ENCODE measurements at regions not wholly inside any gene's neighbourhood (a gene's known extent, or its start where the extent isn't known, plus 50 kb on each side); places are given as distances from the start of the nearest gene placed in this dataset.
"Not testable (repeated sequence)": the region's sequence is repeated elsewhere in the genome, so short reads cannot be mapped to it uniquely, and the experiment has no call there.

GRCh38 chr12:86712425-86712843 lies 456.2 kb upstream of the MGAT4C start:
- TF ChIP-seq CTCF (IDR thresholded peaks at IDR 0.05; ENCODE audit: low read depth, low read length) = no peak
- DNase-seq (ENCODE audit: low read depth in 2 of 2) = peak; percentile 98 to 100

GRCh38 chr12:86711731-86712130 lies 455.5 kb upstream of the MGAT4C start:
- peak; percentile 10 to 18 for DNase-seq (ENCODE audit: low read depth in 2 of 2)
- no peak for TF ChIP-seq CTCF (IDR thresholded peaks at IDR 0.05; ENCODE audit: low read depth, low read length)
- H3K4me3 ChIP-seq (replicated peaks in 1 of 2; ENCODE audit: low read depth in 2 of 2, low read length in 2 of 2) = no peak overlapping the region

More at GRCh38 chr12:86712425-86712843, 456.2 kb upstream of the MGAT4C start:
- H3K4me3 ChIP-seq (replicated peaks in 1 of 2; ENCODE audit: low read depth in 2 of 2, low read length in 2 of 2) = no peak overlapping the region

GRCh38 chr12:86710109-86710508 lies 453.9 kb upstream of the MGAT4C start:
- DNase-seq (ENCODE audit: low read depth in 2 of 2) = peak; percentile 25 to 66
- H3K4me3 ChIP-seq (replicated peaks in 1 of 2; ENCODE audit: low read depth in 2 of 2, low read length in 2 of 2) = no peak overlapping the region
- TF ChIP-seq CTCF (IDR thresholded peaks at IDR 0.05; ENCODE audit: low read depth, low read length) = no peak

GRCh38 chr12:86709017-86709416 lies 452.8 kb upstream of the MGAT4C start:
- not testable (repeated sequence) for H3K4me3 ChIP-seq (replicated peaks in 1 of 2; ENCODE audit: low read depth in 2 of 2, low read length in 2 of 2); DNase-seq (ENCODE audit: low read depth in 2 of 2)

GRCh38 chr12:86698641-86698980 lies 442.4 kb upstream of the MGAT4C start:
- H3K4me3 ChIP-seq (replicated peaks in 1 of 2; ENCODE audit: low read depth in 2 of 2, low read length in 2 of 2) = no peak overlapping the region
- TF ChIP-seq CTCF (IDR thresholded peaks at IDR 0.05; ENCODE audit: low read depth, low read length) = no peak
- peak; percentile 67 to 69 for DNase-seq (ENCODE audit: low read depth in 2 of 2)

GRCh38 chr12:86697916-86698640 lies 441.9 kb upstream of the MGAT4C start:
- no peak overlapping the region for H3K4me3 ChIP-seq (replicated peaks in 1 of 2; ENCODE audit: low read depth in 2 of 2, low read length in 2 of 2)
- TF ChIP-seq CTCF (IDR thresholded peaks at IDR 0.05; ENCODE audit: low read depth, low read length) = no peak
- peak; percentile 39 to 46 for DNase-seq (ENCODE audit: low read depth in 2 of 2)

GRCh38 chr12:86683568-86684304 lies 427.5 kb upstream of the MGAT4C start:
- H3K4me3 ChIP-seq (replicated peaks in 1 of 2; ENCODE audit: low read depth in 2 of 2, low read length in 2 of 2) = no peak overlapping the region
- DNase-seq (ENCODE audit: low read depth in 2 of 2) = peak; percentile 47 to 59
- TF ChIP-seq CTCF (IDR thresholded peaks at IDR 0.05; ENCODE audit: low read depth, low read length) = no peak
